MCF 10A (cell line): ENCODE measurements at regions not wholly inside any gene's neighbourhood (a gene's known extent, or its start where the extent isn't known, plus 50 kb on each side); places are given as distances from the start of the nearest gene placed in this dataset.
"Not testable (repeated sequence)": the region's sequence is repeated elsewhere in the genome, so short reads cannot be mapped to it uniquely, and the experiment has no call there.

Experiments used
- BruUV-seq: library from RNA; stranded (reverse); fragments of 400-500 nt; replicated peaks from 2 replicates; lab custom pipeline; 2021; lab: Mats Ljungman, UMichigan
- CTCF ChIA-PET: fragments of 300-600 bp; sonication (Branson Sonifier 250); formaldehyde crosslinking; extraction: SDS; loops from one replicate; lab custom pipeline; 2021; ENCODE audit warnings: antibody characterized with exemption, inconsistent platforms; lab: Yijun Ruan, JAX
- POLR2A ChIA-PET: fragments of 300-600, 350-650 bp; sonication (Branson Sonifier 250); formaldehyde crosslinking; extraction: SDS; loops from one replicate; lab custom pipeline; 2020; ENCODE audit warnings: antibody characterized with exemption, inconsistent platforms; lab: Yijun Ruan, JAX
- DNase-seq: peaks from one replicate; pipeline ENCODE4 v3.0.0-alpha.2; 2018; ENCODE audit not compliant: unreplicated experiment
- H3K27ac Mint-ChIP-seq: one replicate; pipeline ENCODE4 v1.8.0; 2022; ENCODE audit warnings: mild to moderate bottlenecking, low read depth, mixed read lengths; ENCODE audit not compliant: unreplicated experiment
- H3K27me3 Mint-ChIP-seq: one replicate; pipeline ENCODE4 v1.8.0; 2022; ENCODE audit warnings: mixed read lengths; ENCODE audit not compliant: insufficient read depth, unreplicated experiment
- H3K36me3 Mint-ChIP-seq: one replicate; pipeline ENCODE4 v1.8.0; 2022; ENCODE audit warnings: mild to moderate bottlenecking, moderate library complexity, mixed read lengths; ENCODE audit not compliant: insufficient read depth, unreplicated experiment
- H3K4me1 Mint-ChIP-seq: one replicate; pipeline ENCODE4 v1.8.0; 2022; ENCODE audit warnings: mixed read lengths; ENCODE audit not compliant: insufficient read depth, unreplicated experiment
- H3K4me3 Mint-ChIP-seq: one replicate; pipeline ENCODE4 v1.8.0; 2022; ENCODE audit warnings: mild to moderate bottlenecking, moderate library complexity, mixed read lengths; ENCODE audit not compliant: unreplicated experiment
- H3K9me3 Mint-ChIP-seq: one replicate; pipeline ENCODE4 v1.8.0; 2022; ENCODE audit warnings: mixed read lengths; ENCODE audit not compliant: unreplicated experiment
- intact Hi-C: fragments of 100-400 bp; cut with micrococcal nuclease; formaldehyde crosslinking; loops from 2 replicates; pipeline ENCODE4 v1.14.1; 2022
- TF ChIP-seq, protein P1 (sequence below): fragments of 200-600 bp; IDR thresholded peaks from one replicate; pipeline ENCODE4 v1.8.0; 2022; ENCODE audit warnings: antibody characterized with exemption, mild to moderate bottlenecking; ENCODE audit not compliant: unreplicated experiment

DNA sequence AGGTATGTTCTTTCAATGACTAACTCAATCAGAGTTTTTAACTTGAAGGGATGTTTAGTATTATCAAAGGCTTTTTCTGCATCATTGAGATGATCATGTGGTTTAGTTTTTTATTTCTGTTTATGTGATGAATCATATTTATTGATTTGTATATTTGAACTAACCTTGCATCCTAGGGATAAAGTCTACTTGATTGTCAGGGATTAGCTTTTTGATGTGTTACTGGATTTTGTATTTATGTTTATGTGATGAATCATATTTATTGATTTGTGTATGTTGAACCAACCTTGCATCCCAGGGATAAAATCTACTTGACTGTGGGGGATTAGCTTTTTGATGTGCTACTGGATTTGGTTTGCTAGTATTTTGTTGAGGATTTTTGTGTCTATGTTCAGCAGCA is 615.4 kb upstream of the GRID2 start:
- ChIA-PET CTCF (interaction anchor here (0.7 kb wide), 1 partner anchor 24 kb away, joined by 3 read pairs; no protein-coding TSS in a partner anchor), POLR2A (no interaction called here)
- intact Hi-C loops: no loop called here
- H3K36me3 Mint-ChIP-seq: no peaks in the 10 kb centered on the region
- H3K27ac Mint-ChIP-seq: no peak overlapping the region
- H3K4me1 Mint-ChIP-seq: no peaks in the 10 kb centered on the region
- no peaks in the 10 kb centered on the region for H3K27me3 Mint-ChIP-seq
- DNase-seq: no peak
- H3K9me3 Mint-ChIP-seq: no peaks in the 10 kb centered on the region
- TF ChIP-seq, protein P1, sequence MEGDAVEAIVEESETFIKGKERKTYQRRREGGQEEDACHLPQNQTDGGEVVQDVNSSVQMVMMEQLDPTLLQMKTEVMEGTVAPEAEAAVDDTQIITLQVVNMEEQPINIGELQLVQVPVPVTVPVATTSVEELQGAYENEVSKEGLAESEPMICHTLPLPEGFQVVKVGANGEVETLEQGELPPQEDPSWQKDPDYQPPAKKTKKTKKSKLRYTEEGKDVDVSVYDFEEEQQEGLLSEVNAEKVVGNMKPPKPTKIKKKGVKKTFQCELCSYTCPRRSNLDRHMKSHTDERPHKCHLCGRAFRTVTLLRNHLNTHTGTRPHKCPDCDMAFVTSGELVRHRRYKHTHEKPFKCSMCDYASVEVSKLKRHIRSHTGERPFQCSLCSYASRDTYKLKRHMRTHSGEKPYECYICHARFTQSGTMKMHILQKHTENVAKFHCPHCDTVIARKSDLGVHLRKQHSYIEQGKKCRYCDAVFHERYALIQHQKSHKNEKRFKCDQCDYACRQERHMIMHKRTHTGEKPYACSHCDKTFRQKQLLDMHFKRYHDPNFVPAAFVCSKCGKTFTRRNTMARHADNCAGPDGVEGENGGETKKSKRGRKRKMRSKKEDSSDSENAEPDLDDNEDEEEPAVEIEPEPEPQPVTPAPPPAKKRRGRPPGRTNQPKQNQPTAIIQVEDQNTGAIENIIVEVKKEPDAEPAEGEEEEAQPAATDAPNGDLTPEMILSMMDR: no peak
- no peak overlapping the region for H3K4me3 Mint-ChIP-seq
- BruUV-seq: no TSS peak

DNA sequence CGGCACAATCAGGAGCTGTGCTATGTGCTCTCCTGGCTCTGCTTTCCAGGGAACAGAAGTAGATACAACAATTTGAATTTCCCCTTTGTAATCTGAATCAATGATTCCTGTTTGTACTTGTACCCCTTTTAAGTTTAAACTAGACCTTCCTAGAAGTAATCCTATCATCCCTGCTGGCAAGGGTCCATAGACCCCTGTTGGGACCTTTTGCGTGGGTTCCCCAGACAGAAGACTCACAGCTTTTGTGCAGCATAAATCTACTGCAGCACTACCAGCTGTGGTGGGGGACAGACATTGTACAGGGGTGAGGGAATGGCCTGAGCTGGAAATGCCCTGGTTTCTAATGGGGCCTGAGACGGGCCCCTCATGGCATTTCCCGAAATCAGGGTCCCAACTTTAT is 604.1 kb upstream of the GRID2 start:
- CTCF ChIA-PET: interaction anchor here (0.6 kb wide), 1 partner anchor 96 kb away, joined by 3 read pairs; no protein-coding TSS in a partner anchor
- H3K4me3 Mint-ChIP-seq, POLR2A ChIA-PET: not testable (repeated sequence)

DNA sequence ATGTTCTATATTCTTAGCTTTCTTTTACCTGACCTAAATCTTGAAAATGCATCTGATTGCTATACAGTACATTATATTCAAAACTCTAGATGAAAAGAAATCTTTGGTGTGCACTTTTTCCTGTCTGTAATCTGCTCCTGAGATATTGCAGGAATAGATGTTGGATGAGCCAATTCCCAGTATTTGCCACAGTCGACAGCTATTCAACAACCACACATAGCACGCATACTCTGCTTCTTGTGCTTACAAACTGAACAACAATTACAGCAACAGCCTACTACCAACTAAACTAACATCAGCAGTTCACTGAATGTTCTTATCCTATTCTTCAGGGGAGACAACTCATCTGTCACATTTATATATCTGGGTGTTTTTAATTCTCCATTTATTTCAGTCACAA is 573.9 kb upstream of the GRID2 start:
- TF ChIP-seq, protein P1: no peak
- Mint-ChIP-seq H3K27ac (no peak overlapping the region), H3K36me3 (no peaks in the 10 kb centered on the region), H3K4me1 (no peaks in the 10 kb centered on the region), H3K27me3 (no peaks in the 10 kb centered on the region), H3K4me3 (no peak overlapping the region), H3K9me3 (no peaks in the 10 kb centered on the region)
- CTCF ChIA-PET: interaction anchor here (0.6 to 0.9 kb wide), 2 partner anchors 616 to 1428 kb away, joined by 3 read pairs; no protein-coding TSS in a partner anchor
- POLR2A ChIA-PET: no interaction called here
- intact Hi-C loops: no loop called here
- no peak for DNase-seq
- no TSS peak for BruUV-seq

More for the DNA sequence above, 604.1 kb upstream of the GRID2 start:
- H3K36me3 Mint-ChIP-seq, intact Hi-C loops, BruUV-seq, H3K27me3 Mint-ChIP-seq, DNase-seq, H3K4me1 Mint-ChIP-seq, H3K27ac Mint-ChIP-seq: not testable (repeated sequence)
- H3K9me3 Mint-ChIP-seq: peaks cover 14% of the 10 kb centered on the region

DNA sequence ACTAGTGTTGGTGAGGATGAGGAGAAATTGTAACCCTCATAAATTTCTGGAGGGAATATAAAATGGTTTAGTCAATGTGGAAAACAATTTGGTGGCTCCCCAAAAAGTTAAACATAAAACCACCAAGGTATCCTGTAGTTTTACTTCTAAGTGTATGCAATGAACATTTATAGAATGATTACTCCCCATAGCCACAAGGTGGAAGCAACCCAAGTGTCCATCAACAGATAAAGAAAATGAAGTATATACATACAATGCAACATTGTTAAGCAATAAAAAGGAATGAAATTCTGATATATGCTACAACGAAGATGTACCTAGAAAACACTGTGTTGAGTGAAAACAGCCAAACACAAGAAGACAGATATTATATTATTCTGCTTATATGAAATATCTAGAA is 569.1 kb upstream of the GRID2 start:
- H3K27me3 Mint-ChIP-seq: no peaks in the 10 kb centered on the region
- no peaks in the 10 kb centered on the region for H3K4me1 Mint-ChIP-seq
- H3K27ac Mint-ChIP-seq: no peak overlapping the region
- no peaks in the 10 kb centered on the region for H3K9me3 Mint-ChIP-seq
- intact Hi-C loops: loop anchor here (1.0 kb wide), 1 partner anchor 565 kb away; no protein-coding TSS in a partner anchor
- H3K36me3 Mint-ChIP-seq: no peaks in the 10 kb centered on the region
- DNase-seq: peak; percentile 23
- TF ChIP-seq, protein P1: no peak
- BruUV-seq: no TSS peak
- ChIA-PET POLR2A (no interaction called here), CTCF (interaction anchor here (0.8 kb wide), 1 partner anchor 12 kb away, joined by 3 read pairs; no protein-coding TSS in a partner anchor)
- no peak overlapping the region for H3K4me3 Mint-ChIP-seq

DNA sequence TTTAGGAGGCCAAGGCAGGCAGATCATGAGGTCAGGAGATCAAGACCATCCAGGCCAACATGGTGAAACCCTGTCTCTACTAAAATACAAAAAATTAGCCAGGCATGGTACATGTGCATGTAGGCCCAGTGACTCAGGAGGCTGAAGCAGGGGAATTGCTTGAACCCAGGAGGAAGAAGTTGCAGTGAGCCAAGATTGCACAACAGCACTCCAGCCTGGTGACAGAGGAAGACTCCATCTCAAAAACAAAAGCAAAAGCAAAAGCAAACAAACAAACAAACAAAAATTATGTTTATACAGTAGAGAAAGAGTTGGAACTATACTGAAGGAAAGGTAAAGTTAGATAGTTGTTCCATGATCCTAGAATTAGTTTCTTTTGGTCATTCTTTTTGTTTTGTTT is 564.9 kb upstream of the GRID2 start:
- not testable (repeated sequence) for H3K27ac Mint-ChIP-seq

More for the DNA sequence above, 564.9 kb upstream of the GRID2 start:
- H3K27me3 Mint-ChIP-seq, H3K4me1 Mint-ChIP-seq, CTCF ChIA-PET, H3K9me3 Mint-ChIP-seq, POLR2A ChIA-PET, DNase-seq, H3K36me3 Mint-ChIP-seq, BruUV-seq, intact Hi-C loops, H3K4me3 Mint-ChIP-seq: not testable (repeated sequence)
